ENCODE measurements at regions not wholly inside any gene's neighbourhood (a gene's known extent, or its start where the extent isn't known, plus 50 kb on each side); places are given as distances from the start of the nearest gene placed in this dataset.
"Not testable (repeated sequence)": the region's sequence is repeated elsewhere in the genome, so short reads cannot be mapped to it uniquely, and the experiment has no call there.

- no peak for DNase-seq
These were observed 110.2 kb upstream of the SPIN1 start for GRCh38 chr9:88278036-88278435.

DNA sequence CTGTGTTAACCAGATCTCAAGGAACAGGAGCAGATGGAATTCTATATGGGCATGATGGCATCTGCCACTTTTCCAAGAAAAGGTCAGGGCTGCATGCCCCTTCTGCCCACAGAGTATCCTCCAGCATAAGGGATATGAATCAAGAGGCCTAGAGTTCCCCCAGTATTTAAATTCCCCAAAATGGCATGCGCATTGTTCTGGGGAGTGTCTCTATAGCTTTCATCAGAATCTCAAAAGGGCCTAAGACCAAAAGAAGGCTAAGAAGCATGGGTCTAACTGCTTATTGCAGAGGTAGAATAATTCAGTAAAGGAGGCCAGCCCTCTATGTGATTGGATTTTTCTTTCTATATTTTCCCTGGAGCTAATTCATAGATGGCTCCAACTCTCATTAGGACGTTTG is 114.2 kb upstream of the SPIN1 start:
- DNase-seq: no peak

DNA sequence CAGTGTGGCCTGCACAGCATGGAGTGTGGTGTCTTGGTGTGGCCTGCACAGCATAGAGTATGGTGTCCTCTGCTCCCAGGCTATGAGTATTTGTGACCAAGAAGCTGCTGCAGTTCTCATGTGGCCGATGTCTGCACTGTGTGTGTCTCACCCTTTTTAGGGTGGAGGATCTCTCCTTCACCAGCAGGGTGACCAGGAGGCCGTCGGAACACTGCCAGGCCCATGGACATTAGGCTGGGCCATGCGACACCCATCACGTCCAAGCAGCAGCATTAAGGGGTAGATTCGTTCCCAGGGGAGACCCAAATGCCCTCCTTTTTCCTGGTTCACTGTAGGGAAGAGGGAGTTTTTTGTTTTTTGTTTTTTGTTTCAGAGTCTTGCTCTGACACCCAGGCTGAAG is 115.3 kb upstream of the SPIN1 start:
- no peak for DNase-seq

DNA sequence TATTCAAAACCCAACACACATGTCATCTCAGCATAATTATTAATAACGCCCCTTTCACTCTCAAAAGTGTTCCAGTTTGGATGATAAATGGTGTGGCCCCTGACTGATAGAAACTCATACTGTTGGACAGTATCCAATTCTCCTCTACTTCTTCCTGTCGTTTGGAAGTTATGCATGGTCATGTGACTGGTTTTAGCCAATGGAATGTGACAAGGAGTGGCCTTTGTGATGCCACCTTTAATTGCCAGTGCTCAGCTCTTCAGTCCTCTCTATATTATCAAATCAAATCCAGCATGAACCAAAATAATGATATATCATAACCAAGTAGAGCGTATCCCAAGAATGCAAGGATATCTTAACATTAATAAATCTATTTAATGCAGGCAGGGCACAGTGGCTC is 117.8 kb upstream of the SPIN1 start:
- DNase-seq: no peak

GRCh38 chr9:88268886-88269285 is 119.4 kb upstream of the SPIN1 start:
- DNase-seq: no peak

GRCh38 chr9:88267283-88267682 is 121.0 kb upstream of the SPIN1 start:
- no peak for DNase-seq

GRCh38 chr9:88266416-88266815 is 121.8 kb upstream of the SPIN1 start:
- no peak for DNase-seq

GRCh38 chr9:88259001-88259400 is 120.7 kb upstream of the SPATA31C2 start:
- no peak for DNase-seq

GRCh38 chr9:88258601-88259000 is 120.3 kb upstream of the SPATA31C2 start:
- DNase-seq: no peak

GRCh38 chr9:88258024-88258423 is 119.7 kb upstream of the SPATA31C2 start:
- no peak for DNase-seq

GRCh38 chr9:88256216-88256615 is 117.9 kb upstream of the SPATA31C2 start:
- no peak for DNase-seq

- DNase-seq: not testable (repeated sequence)
These were observed 117.5 kb upstream of the SPATA31C2 start for GRCh38 chr9:88255806-88256205.

- no peak for DNase-seq
These were observed 113.6 kb upstream of the SPATA31C2 start for GRCh38 chr9:88251903-88252302.

GRCh38 chr9:88243736-88244135 is 105.5 kb upstream of the SPATA31C2 start:
- no peak for DNase-seq

DNA sequence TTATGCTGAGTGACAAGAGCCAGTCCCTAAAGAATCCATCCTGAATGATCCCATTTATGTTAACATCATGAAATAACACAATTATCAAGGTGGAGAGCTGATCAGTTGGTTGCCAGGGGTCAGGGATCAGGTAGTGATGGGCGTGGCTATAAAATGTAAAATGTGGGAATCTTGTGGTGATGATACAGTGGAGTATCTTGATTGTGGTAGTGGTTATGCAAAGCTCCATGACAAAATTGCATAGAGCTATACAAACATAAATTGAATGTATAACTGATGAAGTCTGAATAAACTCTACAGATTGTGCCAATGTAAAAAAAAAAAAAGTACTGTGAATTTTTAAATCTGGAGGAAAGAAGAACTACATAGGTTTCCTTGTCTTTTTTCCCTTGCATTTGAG is 104.6 kb upstream of the SPATA31C2 start:
- no peak for DNase-seq

GRCh38 chr9:88237991-88238571 is 99.8 kb upstream of the SPATA31C2 start:
- DNase-seq: no peak

DNA sequence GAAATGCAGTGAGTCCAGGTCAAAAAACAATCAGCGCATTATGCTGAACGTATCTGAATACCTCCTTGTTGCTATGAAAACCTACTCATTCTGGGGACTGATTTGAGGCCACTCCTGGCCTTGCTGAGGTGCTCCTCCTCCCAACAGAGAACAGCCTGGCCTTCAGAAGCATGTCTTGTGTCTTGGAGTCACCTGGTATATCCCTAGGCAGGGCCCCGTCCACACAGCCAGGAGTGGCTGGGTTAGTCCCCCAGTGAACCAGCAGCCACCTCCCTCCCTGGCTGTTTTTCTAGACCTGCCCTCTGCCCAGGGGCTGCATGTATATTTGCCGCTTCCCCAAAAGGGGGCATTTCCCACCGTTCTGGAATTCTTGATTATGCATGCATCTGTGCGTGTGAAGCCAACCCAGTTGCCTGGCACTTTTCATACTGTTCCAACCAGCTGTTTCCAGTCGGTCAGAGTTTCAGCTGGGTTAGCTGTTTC is 99.2 kb upstream of the SPATA31C2 start:
- DNase-seq: no peak

DNA sequence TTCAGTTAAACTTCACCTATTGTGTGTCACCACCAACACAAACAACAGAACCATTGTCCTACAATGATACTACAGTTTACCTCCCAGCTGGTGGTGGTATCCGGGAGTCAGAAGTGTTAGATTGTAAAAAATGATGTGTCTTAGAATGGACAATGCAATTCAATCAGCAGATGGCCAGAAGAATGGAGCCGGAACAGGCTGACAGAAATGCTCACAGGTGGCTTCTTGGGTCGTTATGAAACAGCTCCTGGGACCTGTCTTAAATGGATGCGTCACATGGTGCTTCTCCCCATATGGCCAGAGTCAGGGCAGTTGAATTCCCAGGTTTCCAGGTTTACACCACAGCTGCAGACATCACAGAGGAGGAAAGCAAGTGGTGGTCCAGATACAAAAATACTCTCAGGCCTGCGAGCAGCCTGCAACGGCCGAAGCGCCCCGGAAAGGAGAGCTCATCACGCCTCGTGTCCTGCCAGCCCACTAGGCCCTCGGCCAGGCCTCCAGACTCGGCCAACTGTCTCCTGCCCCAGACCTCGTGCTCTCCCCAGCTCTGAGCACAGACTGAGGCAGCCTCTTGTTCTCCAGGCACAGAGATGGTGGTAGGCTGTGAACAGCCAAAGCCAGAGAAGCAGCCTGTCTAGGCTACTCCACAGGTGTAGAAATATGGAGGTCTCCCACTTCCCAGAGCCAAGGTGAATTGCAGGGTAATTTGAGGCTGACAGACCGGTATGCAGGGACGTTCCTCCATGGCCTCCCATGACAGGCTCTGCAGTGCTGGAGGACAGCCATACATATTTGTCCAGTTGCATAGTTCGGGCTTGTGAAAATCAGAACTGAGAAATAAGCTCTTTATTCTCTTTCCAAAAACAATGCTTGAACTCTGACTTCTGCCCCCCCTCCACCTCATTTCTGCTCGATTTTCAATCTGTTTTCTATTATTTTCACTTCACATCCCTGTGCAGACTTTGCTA is 98.5 kb upstream of the SPATA31C2 start:
- no peak for DNase-seq

- no peak for DNase-seq
These were observed 97.3 kb upstream of the SPATA31C2 start for GRCh38 chr9:88235615-88236014.

DNA sequence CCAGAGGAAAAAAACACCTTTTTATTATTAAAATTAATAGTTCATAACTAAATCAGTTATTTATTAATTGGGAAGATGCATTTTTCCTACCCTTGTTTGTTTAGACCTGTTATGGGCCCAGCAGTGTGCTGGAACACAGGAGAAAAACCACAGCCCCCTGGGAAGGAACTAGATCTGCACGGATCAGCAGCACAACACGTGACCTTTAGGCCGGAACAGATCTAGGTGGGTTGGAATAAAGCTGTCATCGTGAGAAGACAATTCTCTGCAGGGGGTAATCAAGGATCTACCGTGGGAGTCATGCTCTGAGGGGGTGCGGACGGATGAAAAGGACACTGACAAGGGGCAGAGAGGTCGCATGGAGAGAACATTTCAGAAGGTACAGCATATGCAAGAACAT is 95.8 kb upstream of the SPATA31C2 start:
- DNase-seq: no peak

GRCh38 chr9:88233091-88233490 is 94.8 kb upstream of the SPATA31C2 start:
- no peak for DNase-seq

GRCh38 chr9:88230612-88231011 is 92.3 kb upstream of the SPATA31C2 start:
- no peak for DNase-seq

DNA sequence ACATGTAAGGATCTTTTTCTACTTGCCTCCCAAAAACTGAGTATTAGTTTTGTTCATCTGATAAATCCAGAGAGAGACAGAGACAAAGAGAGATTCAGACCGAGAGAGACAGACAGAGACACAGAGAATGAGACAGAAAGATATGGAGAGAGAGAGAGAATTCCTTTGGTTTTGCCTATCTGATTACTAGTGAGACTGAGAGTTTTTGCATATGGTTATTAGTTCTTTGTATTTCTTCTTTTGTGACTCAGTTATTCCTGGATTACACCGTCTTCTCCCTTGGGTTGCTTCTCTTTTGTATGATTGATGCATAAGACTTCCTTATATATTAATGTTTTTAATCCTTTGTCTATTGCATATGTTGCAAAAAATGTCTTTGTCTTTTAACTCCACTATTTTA is 91.2 kb upstream of the SPATA31C2 start:
- no peak for DNase-seq

- DNase-seq: no peak
These were observed 86.7 kb upstream of the SPATA31C2 start for GRCh38 chr9:88224938-88225337.

Measured in activated naive CD4-positive, alpha-beta T cell treated with Interleukin-2 at 50 U/mL for 16 hours (primary cell).